Sigmoid colon (tissue), 6 donors: ENCODE measurements at regions not wholly inside any gene's neighbourhood (a gene's known extent, or its start where the extent isn't known, plus 50 kb on each side); places are given as distances from the start of the nearest gene placed in this dataset.
"Not testable (repeated sequence)": the region's sequence is repeated elsewhere in the genome, so short reads cannot be mapped to it uniquely, and the experiment has no call there.

ENCODE experiments used
- DNase-seq: peaks from one replicate; pipeline ENCODE4 v3.0.0-alpha.2; 2019
- H3K27ac ChIP-seq, 4 donors: fragments of 200-600 bp; sonication (generic); one replicate each; pipeline ENCODE4 v1.5.1; 2016 to 2019; ENCODE audit warnings: mild to moderate bottlenecking in 1 of 4
- H3K27me3 ChIP-seq, 3 donors: fragments of 200-600 bp; sonication (generic); one replicate each; pipeline ENCODE4 v1.5.1; 2019; ENCODE audit warnings: mild to moderate bottlenecking in 1 of 3
- H3K36me3 ChIP-seq, 4 donors: fragments of 200-600 bp; sonication (generic); one replicate each; pipeline ENCODE4 v1.5.1; 2016 to 2019
- H3K4me1 ChIP-seq, 4 donors: fragments of 200-600 bp; sonication (generic); one replicate each; pipeline ENCODE4 v1.5.1; 2017 to 2019
- H3K4me3 ChIP-seq, 4 donors: fragments of 200-600 bp; sonication (generic); one replicate each; pipeline ENCODE4 v1.5.1; 2017 to 2019; ENCODE audit warnings: mild to moderate bottlenecking in 2 of 4, moderate library complexity in 1 of 4
- H3K9me3 ChIP-seq, 4 donors: fragments of 200-600 bp in 3 of 4; sonication (generic) in 3 of 4; one replicate each; pipeline versions ENCODE4 v1.5.1 to v1.6.1; 2013 to 2019
- CTCF ChIP-seq, 4 experiments: fragments of 450-650 bp in 3 of 4; fragments of 200-600 bp in 1 of 4; IDR thresholded peaks; one replicate each; pipeline ENCODE4 v1.5.1; 2016 to 2019; ENCODE audit warnings: antibody characterized with exemption in 4 of 4, mild to moderate bottlenecking in 3 of 4, moderate library complexity in 2 of 4
- EP300 ChIP-seq, 4 donors: sonication (generic); formaldehyde crosslinking; IDR thresholded peaks; one replicate each; pipeline ENCODE4 v1.6.1; 2017; ENCODE audit warnings: antibody characterized with exemption in 4 of 4
- POLR2A ChIP-seq, 2 donors: fragments of 450-650 bp; IDR thresholded peaks; one replicate each; pipeline ENCODE4 v1.6.1; 2016; ENCODE audit warnings: antibody characterized with exemption in 2 of 2, mild to moderate bottlenecking in 2 of 2, moderate library complexity in 2 of 2
- POLR2AphosphoS5 ChIP-seq, 4 donors: sonication (generic); formaldehyde crosslinking; IDR thresholded peaks; one replicate each; pipeline ENCODE4 v1.6.1; 2017; ENCODE audit warnings: antibody characterized with exemption in 4 of 4
- WGBS, 2 donors: extraction: QIAGEN DNeasy Blood & Tissue Kit; methylation state at CpG; one replicate each; pipeline ENCODE4 v1.1.7; 2013; 5-methylcytosine and 5-hydroxymethylcytosine counted together
- intact Hi-C: fragments of 100-400 bp; cut with DNase I; formaldehyde crosslinking; loops from one replicate; pipeline ENCODE4 v1.15.1; 2023
- donor health status: healthy with polysubstance abuse.
- donor health status: healthy.

- Histone ChIP-seq H3K27ac (no peak overlapping the region), H3K4me1 (no peaks in the 10 kb centered on the region), H3K4me3 (no peak overlapping the region), H3K36me3 (no peaks in the 10 kb centered on the region), H3K9me3 (no peaks in the 10 kb centered on the region), H3K27me3 (no peaks in the 10 kb centered on the region)
- TF ChIP-seq CTCF (IDR thresholded peaks at IDR 0.05) = no peak
- no peak for TF ChIP-seq POLR2A (IDR thresholded peaks at IDR 0.05)
- no peak for TF ChIP-seq POLR2AphosphoS5 (IDR thresholded peaks at IDR 0.05)
- TF ChIP-seq EP300 (IDR thresholded peaks at IDR 0.05) = no peak
- WGBS, 2 donors = 88 to 92% methylated on average over 5 of the region's 5 CpGs
- no peak for DNase-seq
- intact Hi-C loops = no loop called here
These were observed 351.6 kb upstream of the ZFHX3 start for GRCh38 chr16:73399486-73399885.

GRCh38 chr16:73398604-73399003, 350.7 kb upstream of the ZFHX3 start:
- intact Hi-C loops, H3K27me3 ChIP-seq: not testable (repeated sequence)
- WGBS, 2 donors = 96 to 97% methylated on average over 1 of the region's 1 CpG

GRCh38 chr16:73396556-73396955, 348.6 kb upstream of the ZFHX3 start:
- intact Hi-C loops = no loop called here
- Histone ChIP-seq H3K9me3 (no peaks in the 10 kb centered on the region), H3K27ac (no peak overlapping the region), H3K27me3 (no peaks in the 10 kb centered on the region), H3K4me1 (no peaks in the 10 kb centered on the region), H3K36me3 (no peaks in the 10 kb centered on the region), H3K4me3 (no peak overlapping the region)
- TF ChIP-seq POLR2A (IDR thresholded peaks at IDR 0.05) (no peak), EP300 (IDR thresholded peaks at IDR 0.05) (no peak), POLR2AphosphoS5 (IDR thresholded peaks at IDR 0.05) (no peak), CTCF (IDR thresholded peaks at IDR 0.05) (no peak)
- 70 to 84% methylated on average over 3 of the region's 3 CpGs for WGBS, 2 donors
- DNase-seq = no peak

More at GRCh38 chr16:73398604-73399003, 350.7 kb upstream of the ZFHX3 start:
- H3K9me3 ChIP-seq, H3K27ac ChIP-seq, DNase-seq, H3K36me3 ChIP-seq, H3K4me1 ChIP-seq, H3K4me3 ChIP-seq: not testable (repeated sequence)

GRCh38 chr16:73390936-73391335, 343.0 kb upstream of the ZFHX3 start:
- intact Hi-C loops = no loop called here
- WGBS, 2 donors = 92 to 94% methylated on average over 6 of the region's 6 CpGs
- H3K27ac ChIP-seq = no peak overlapping the region
- no peak for DNase-seq
- TF ChIP-seq POLR2AphosphoS5 (IDR thresholded peaks at IDR 0.05) (no peak), POLR2A (IDR thresholded peaks at IDR 0.05) (no peak), EP300 (IDR thresholded peaks at IDR 0.05) (no peak), CTCF (IDR thresholded peaks at IDR 0.05) (no peak)
- H3K36me3 ChIP-seq = no peaks in the 10 kb centered on the region
- H3K9me3 ChIP-seq = no peaks in the 10 kb centered on the region
- H3K4me1 ChIP-seq = no peaks in the 10 kb centered on the region
- H3K27me3 ChIP-seq = no peaks in the 10 kb centered on the region
- no peak overlapping the region for H3K4me3 ChIP-seq

GRCh38 chr16:73390491-73390890, 342.6 kb upstream of the ZFHX3 start:
- H3K9me3 ChIP-seq = no peaks in the 10 kb centered on the region
- TF ChIP-seq EP300 (IDR thresholded peaks at IDR 0.05) (no peak), POLR2A (IDR thresholded peaks at IDR 0.05) (no peak), POLR2AphosphoS5 (IDR thresholded peaks at IDR 0.05) (no peak), CTCF (IDR thresholded peaks at IDR 0.05) (no peak)
- no peaks in the 10 kb centered on the region for H3K4me1 ChIP-seq
- intact Hi-C loops = no loop called here
- no peak for DNase-seq
- H3K27ac ChIP-seq = no peak overlapping the region
- H3K36me3 ChIP-seq = no peaks in the 10 kb centered on the region
- 96 to 97% methylated on average over 5 of the region's 5 CpGs for WGBS, 2 donors
- H3K4me3 ChIP-seq = no peak overlapping the region
- H3K27me3 ChIP-seq = no peaks in the 10 kb centered on the region
